Spinal cord (tissue), 9 donors: ENCODE measurements at regions not wholly inside any gene's neighbourhood (a gene's known extent, or its start where the extent isn't known, plus 50 kb on each side); places are given as distances from the start of the nearest gene placed in this dataset.
"Not testable (repeated sequence)": the region's sequence is repeated elsewhere in the genome, so short reads cannot be mapped to it uniquely, and the experiment has no call there.

Source experiments
- DNase-seq, 6 donors: peaks; one replicate each; pipeline versions ENCODE4 v3.0.0 to v3.0.0-alpha.2; 2013 to 2015; ENCODE audit warnings: low spot score in 6 of 6, low read depth in 4 of 6
- H3K27ac ChIP-seq: one replicate; pipeline ENCODE4 v1.5.1; 2013; ENCODE audit warnings: low read depth, low read length, control low read depth
- H3K27me3 ChIP-seq: one replicate; pipeline ENCODE4 v1.6.1; 2013; ENCODE audit warnings: low read length; ENCODE audit not compliant: control insufficient read depth, insufficient read depth
- H3K36me3 ChIP-seq: one replicate; pipeline ENCODE4 v1.6.1; 2013; ENCODE audit warnings: low read length; ENCODE audit not compliant: control insufficient read depth, insufficient read depth
- H3K4me1 ChIP-seq: one replicate; pipeline ENCODE4 v1.6.1; 2013; ENCODE audit warnings: low read length; ENCODE audit not compliant: control insufficient read depth, insufficient read depth
- H3K4me3 ChIP-seq: one replicate; pipeline ENCODE4 v1.5.1; 2013; ENCODE audit warnings: low read depth, low read length, control low read depth
- H3K9me3 ChIP-seq: one replicate; pipeline ENCODE4 v1.6.1; 2013; ENCODE audit warnings: low read length; ENCODE audit not compliant: control insufficient read depth, insufficient read depth
- WGBS: methylation state at CpG from one replicate; pipeline ENCODE4 v1.1.5; 2013; ENCODE audit warnings: missing lambda C conversion rate; ENCODE audit not compliant: insufficient coverage; 5-methylcytosine and 5-hydroxymethylcytosine counted together
- donor health status: healthy.

DNA sequence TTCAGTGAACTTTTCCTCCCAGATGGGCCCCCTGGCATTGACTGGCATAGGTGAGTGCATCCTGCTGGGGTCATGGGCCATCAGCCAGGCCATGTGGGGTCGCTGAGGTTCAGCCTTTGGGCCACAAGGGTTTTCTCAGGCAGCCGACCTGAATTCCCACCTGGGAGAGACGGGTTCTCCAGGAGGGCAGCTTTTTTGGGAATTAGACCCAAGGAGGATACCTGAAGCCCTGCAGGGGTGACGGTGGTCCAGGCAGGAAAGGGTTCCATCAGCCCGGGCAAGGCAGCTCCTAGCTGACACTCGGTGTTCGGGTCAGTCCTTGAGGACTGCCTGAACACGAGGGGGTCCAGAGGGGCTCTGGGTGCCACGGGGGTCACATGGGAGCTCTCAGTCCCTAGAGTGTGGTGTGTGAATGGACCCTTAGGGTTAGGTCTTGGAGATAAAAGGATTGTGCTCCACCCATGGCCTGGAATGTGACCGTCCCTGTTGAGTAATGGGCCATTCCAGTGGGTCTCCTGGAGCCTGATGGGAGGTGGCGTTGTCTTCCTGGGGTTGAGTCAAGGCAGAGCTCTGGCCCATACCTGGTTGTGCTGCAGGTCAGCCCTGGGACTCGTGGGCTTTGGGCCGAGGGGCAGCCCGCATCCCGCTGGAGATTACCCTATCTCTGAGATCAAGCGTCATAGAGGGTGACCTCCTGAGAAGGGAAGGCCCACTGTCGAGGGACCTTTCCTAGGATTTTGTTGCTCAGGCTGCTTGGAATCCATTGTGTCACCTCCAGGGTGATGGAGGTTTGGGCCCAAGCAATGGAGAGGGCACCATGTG lies 192.8 kb downstream of the UBE3A start:
- H3K9me3 ChIP-seq: peaks cover 6% of the 10 kb centered on the region
- H3K4me1 ChIP-seq: no peaks in the 10 kb centered on the region
- DNase-seq: no peak
- H3K27ac ChIP-seq: no peak overlapping the region
- WGBS: 89% methylated on average over 17 of the region's 17 CpGs
- peaks cover 62% of the 10 kb centered on the region for H3K36me3 ChIP-seq
- no peaks in the 10 kb centered on the region for H3K27me3 ChIP-seq
- no peak overlapping the region for H3K4me3 ChIP-seq

DNA sequence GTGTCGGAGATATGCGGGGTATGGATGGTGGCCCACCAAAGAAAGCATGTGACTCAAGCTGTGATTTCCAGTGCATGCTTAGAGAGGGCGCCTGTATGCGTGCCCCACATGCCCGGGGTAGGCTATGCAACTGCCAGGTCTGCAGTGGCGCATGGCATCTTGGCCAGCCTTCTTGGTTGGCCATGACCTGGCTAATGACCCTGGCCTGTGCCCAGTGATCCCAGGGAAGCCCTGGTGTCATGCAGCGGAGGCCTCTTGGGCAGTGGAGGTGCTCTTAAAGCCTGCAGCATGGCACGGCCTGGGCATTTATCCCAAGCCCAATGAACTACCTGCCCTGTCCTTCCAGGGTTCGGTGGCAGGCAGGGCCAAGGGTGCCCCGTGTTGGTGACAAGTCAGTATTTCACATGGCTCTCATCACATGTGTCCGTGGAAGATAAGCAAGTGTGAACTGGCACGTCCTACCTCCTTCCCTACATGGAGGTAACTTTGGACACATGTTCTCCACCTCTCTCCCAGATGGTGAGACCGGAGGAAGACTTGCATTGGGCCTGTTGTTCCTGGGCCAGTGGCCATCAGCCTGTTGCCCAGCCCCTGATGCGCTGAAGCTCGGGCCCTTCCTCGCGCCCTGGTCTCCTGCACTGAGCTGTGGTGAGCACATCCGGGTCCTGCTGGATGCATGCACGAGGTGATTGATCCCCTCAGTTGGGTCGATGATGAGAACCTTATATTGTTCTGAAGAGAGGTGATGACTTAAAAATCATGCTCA lies 192.0 kb downstream of the UBE3A start:
- Histone ChIP-seq H3K4me1 (no peaks in the 10 kb centered on the region), H3K36me3 (peaks cover 65% of the 10 kb centered on the region)
- 92% methylated on average over 20 of the region's 20 CpGs for WGBS

GRCh38 chr15:25247407-25248038 lies 191.3 kb downstream of the UBE3A start:
- DNase-seq: no peak
- no peak overlapping the region for H3K27ac ChIP-seq
- peaks cover 66% of the 10 kb centered on the region for H3K36me3 ChIP-seq
- H3K27me3 ChIP-seq: no peaks in the 10 kb centered on the region
- no peaks in the 10 kb centered on the region for H3K4me1 ChIP-seq
- 91% methylated on average over 9 of the region's 11 CpGs for WGBS
- peaks cover 6% of the 10 kb centered on the region for H3K9me3 ChIP-seq
- no peak overlapping the region for H3K4me3 ChIP-seq

More for the DNA sequence above, 192.0 kb downstream of the UBE3A start:
- H3K4me3 ChIP-seq: no peak overlapping the region
- no peak for DNase-seq
- H3K9me3 ChIP-seq: peaks cover 6% of the 10 kb centered on the region
- H3K27me3 ChIP-seq: no peaks in the 10 kb centered on the region
- H3K27ac ChIP-seq: no peak overlapping the region

- not testable (repeated sequence) for H3K4me1 ChIP-seq, H3K27ac ChIP-seq, H3K27me3 ChIP-seq, DNase-seq, H3K9me3 ChIP-seq, H3K4me3 ChIP-seq
- peaks cover 63% of the 10 kb centered on the region for H3K36me3 ChIP-seq
- WGBS: 41% methylated on average over 2 of the region's 6 CpGs
Observed at GRCh38 chr15:25248087-25248486, 190.7 kb downstream of the UBE3A start.

- DNase-seq: no peak
- no peaks in the 10 kb centered on the region for H3K4me1 ChIP-seq
- no peak overlapping the region for H3K4me3 ChIP-seq
- WGBS: 92% methylated on average over 8 of the region's 8 CpGs
- H3K36me3 ChIP-seq: peaks cover 58% of the 10 kb centered on the region
- no peak overlapping the region for H3K27ac ChIP-seq
- peaks cover 3% of the 10 kb centered on the region for H3K9me3 ChIP-seq
- no peaks in the 10 kb centered on the region for H3K27me3 ChIP-seq
Observed at GRCh38 chr15:25248583-25249235, 190.1 kb downstream of the UBE3A start.

DNA sequence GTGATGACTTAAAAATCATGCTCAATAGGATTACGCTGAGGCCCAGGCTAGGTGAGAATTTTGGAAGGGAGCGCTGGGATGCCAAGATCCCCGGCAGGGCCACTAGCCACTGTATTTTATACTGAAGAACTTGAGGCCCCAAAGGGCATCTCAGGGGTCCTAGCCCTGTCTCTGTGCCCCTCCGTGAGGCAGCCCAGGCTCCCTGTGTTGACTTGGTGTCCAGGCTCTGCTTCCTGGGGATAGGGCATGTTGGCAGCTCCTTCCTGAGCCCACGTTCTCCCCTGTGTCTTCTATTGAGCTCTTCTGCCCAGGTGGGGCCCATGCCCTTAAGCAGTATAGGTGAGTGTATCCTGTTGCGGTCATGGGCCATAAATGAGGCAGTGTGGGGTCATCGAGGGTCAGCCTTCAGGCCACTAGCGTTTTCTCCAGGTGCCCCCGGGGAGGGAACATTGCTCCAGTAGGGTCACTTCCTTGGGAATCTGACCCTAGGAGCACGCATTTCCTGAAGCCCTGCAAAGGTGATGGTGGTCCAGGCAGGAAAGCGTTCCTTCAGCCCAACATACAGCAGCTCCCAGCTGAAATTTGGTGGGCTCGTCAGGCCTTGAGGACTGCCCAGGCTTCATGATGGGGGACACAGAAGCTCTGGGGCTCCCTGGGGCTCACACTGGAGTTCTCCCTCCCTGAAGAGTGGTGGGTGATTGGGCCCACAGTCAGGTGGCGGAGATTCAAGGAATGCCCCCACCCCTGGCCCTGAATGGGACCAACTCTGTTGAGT lies 189.4 kb downstream of the UBE3A start:
- peaks cover 3% of the 10 kb centered on the region for H3K9me3 ChIP-seq
- peaks cover 56% of the 10 kb centered on the region for H3K36me3 ChIP-seq
- WGBS: 88% methylated on average over 10 of the region's 13 CpGs

DNA sequence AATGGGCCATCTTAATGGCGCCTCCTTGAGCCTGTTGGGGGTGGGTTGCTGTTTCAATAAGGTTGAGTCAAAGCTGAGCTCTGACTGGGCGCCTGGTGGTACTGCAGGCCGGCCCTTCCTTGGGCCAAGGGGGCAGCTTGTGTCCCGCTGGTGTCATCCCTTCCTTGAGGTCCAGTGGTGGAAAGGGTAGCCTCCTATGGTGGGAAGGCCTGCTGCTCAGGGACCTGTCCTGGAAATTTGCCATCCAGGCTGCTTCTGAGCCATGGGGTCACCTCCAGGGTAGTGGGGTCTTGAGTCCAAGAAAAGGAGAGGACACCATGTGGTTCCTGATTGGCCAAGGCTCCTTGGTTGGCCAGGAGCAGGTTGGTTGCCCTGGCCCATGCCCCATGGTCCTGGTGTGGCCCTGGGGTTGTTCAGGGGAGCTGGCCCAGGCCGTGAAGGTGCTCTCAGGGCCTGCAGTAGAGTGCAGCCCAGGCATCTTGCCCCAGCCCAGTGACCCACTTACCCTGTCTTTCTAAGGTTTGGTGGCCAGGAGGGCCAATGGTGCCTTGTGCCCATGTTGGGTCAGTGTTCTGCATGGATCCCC lies 188.7 kb downstream of the UBE3A start:
- 71% methylated on average over 5 of the region's 5 CpGs for WGBS
- Histone ChIP-seq H3K4me1 (no peaks in the 10 kb centered on the region), H3K27ac (no peak overlapping the region)

More for the DNA sequence above, 189.4 kb downstream of the UBE3A start:
- Histone ChIP-seq H3K4me3 (no peak overlapping the region), H3K27me3 (no peaks in the 10 kb centered on the region), H3K27ac (no peak overlapping the region), H3K4me1 (no peaks in the 10 kb centered on the region)
- DNase-seq: no peak

GRCh38 chr15:25250906-25251622 lies 187.8 kb downstream of the UBE3A start:
- WGBS: 87% methylated on average over 14 of the region's 14 CpGs
- Histone ChIP-seq H3K4me1 (no peaks in the 10 kb centered on the region), H3K9me3 (peaks cover 1% of the 10 kb centered on the region), H3K36me3 (peaks cover 40% of the 10 kb centered on the region), H3K27me3 (no peaks in the 10 kb centered on the region), H3K27ac (no peak overlapping the region), H3K4me3 (no peak overlapping the region)
- no peak for DNase-seq

More for the DNA sequence above, 188.7 kb downstream of the UBE3A start:
- Histone ChIP-seq H3K36me3 (peaks cover 49% of the 10 kb centered on the region), H3K4me3 (no peak overlapping the region), H3K27me3 (no peaks in the 10 kb centered on the region), H3K9me3 (peaks cover 3% of the 10 kb centered on the region)
- DNase-seq: no peak
